RPMI7951 (cell line): ENCODE measurements at regions not wholly inside any gene's neighbourhood (a gene's known extent, or its start where the extent isn't known, plus 50 kb on each side); places are given as distances from the start of the nearest gene placed in this dataset.
"Not testable (repeated sequence)": the region's sequence is repeated elsewhere in the genome, so short reads cannot be mapped to it uniquely, and the experiment has no call there.

Experiments used
- DNase-seq: peaks from one replicate; pipeline ENCODE4 v3.0.0-alpha.2; 2012; ENCODE audit warnings: low read depth

DNA sequence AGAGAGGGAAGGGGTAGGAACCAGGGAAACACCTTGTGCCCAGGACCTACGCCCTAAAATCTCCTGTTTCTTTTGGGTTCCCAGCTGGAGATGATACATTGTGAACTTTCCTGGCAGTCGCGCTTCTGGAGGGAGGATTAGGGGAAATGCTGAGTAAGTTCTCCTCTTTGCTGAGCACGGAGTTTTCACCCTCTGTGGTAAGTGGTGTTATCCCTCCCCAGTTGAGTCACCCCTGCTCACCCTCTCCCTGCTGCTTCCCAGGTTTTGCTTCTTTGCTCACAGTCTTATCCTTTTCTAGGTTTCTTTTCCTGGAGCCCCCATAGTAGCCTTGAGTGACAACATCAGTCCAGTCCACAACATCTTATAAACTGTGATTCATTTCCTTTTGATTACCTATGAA, 789.1 kb downstream of the TMEM121 start:
- DNase-seq: no peak

DNA sequence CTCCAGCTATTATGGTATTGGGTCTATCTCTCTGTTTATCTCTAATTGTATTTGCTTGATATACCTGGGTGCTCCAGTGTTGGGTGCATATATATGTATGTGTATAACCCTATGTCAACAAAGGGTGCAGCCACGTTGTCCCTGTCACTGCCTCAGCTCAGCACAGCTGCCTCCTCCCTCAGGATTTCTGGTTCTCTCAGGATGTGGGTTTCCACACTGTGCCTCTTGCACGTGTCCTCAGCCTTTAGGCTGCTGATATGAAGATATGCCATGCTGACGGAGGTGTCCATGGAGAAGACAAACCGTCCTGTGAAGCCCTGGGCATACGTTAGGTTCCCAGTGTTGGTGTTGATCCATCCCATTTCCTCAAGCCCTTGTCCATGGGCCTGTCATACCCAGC, 791.2 kb downstream of the TMEM121 start:
- DNase-seq: no peak

DNA sequence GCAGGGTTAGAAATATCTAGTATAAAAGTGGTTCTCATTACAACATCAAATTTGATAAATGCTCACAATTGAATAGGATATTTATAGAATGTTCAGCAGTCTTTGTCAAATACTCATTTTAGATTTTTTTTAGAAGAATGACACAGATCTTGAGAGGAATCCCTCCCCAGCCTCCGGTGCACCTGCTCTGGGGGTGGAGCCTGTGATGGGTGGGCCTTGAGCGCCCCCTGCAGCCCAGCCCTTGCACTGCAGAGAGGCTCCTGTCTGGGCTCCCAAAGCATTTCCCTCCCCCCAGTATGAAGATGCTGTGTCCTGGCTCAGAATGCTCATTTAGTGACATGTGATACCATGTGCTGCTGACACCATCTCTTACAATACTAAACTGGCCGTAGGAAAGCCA, 792.3 kb downstream of the TMEM121 start:
- DNase-seq: no peak

DNA sequence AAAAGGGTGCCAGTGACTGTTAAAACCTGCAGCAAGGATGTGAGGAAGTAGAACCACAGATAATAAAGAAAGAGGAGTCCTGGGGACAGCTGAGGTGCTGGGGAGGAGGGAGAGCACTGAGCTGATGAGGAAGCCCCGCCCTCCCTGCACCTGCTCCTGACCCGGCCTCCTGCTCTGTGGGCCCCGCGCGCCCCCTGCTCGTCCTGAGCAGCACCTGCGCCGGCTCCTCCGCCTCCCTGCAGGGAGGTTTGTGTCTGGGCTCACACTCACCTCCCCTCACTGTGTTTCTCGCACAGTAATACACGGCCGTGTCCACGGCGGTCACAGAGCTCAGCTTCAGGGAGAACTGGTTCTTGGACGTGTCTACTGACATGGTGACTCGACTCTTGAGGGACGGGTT, 797.6 kb downstream of the TMEM121 start:
- DNase-seq: not testable (repeated sequence)

DNA sequence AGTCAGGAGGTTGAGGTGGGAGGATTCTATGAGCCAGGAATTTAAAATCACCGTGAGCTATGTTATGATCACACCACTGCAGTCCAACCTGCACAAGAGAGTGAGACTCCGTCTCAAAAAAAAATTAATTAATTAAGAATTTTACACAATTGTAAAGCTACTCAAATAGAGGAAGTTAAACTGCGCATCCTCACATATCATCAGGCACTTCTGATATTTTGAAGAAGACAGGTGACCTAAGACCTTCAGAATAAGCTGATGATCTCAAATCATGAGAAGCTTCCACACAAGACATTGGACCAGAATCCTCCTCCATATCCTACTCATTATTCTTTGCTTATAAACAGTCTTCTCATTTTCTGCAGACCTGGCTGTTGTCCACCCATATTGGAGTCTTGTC, 800.9 kb downstream of the TMEM121 start:
- no peak for DNase-seq

DNA sequence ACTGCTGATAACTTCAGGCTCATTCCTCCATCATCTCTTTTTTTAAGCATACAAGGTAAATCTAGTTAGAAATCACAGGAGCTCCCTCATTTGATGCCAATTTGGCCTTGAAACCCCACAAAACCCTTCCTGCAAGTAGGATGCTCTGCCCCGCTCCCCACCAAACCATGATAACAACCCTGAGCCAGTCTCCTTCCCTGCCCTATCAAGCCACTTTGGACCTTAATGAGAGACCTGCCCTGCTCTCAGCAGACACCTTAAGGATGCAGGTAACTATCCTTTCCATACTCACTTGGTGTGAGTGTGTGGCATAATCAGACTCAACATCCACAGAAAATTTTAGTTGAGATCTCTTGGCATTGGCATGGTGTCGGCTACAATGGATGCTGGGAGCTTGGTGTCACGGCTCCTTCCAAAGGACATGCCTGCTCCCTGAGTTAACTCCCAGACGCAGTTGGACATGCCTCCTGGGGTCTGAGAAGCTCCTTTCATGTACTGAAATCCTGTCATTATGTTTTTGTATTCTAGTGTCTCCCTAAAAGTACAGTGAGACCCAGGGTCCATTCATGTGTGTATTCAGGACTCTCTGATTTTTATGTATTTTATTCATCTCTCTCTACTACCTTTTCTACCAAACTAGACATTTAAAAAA, 801.4 kb downstream of the TMEM121 start:
- DNase-seq: not testable (repeated sequence)

DNA sequence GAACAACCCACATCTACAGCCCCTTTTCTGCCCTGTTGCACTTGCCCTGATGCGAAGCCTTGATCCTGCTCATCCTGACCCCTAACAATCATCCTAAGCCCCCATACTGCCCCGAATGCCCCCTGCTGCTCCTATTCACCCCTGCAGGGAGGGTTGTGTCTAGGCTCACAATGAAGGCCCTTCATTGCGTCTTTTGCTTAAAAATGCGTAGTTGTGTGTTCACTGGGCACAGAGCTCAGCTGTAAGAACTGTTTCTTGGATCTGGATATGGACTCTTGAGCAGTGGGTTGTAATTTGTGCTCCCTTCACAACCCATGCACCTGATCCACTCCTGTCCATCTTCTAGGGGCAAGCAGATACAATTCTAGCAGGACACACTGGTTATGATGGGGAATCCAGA, 802.9 kb downstream of the TMEM121 start:
- not testable (repeated sequence) for DNase-seq

DNA sequence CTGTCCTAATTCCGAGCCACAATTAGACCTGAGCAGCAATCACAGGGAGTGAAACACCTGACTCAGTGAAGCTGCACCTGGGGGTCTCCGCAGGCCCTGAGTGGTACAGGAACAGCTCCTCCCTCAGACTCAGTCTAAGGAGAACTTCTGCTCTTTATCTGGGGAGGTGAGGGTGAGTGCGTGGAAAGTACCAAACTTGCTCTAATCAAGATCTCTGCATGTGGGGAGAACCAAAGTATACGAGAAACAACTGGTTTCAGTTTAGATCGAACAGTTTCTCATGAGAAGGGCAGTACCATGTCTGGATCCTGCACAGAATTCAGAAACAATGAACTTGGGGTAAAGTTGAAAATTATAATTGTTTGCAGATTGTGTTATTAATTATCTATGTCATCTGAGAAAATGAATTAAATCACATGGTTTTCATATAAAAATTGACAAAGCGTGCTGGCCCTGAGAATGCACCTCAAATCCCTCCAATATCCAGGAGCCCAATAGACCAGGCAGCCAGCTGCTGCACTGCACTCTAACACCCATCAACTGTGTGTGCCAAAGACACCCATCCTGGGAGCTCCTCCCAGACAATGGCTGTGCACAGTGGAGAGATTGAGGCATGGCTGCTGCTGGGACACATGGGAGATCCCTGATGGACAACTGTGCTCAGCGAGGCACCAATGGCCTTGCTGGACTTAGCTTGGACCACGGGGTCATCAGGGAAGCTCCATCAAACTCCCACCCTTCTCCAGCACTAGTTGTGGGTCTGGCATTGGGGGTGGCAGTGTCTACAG, 803.8 kb downstream of the TMEM121 start:
- not testable (repeated sequence) for DNase-seq

DNA sequence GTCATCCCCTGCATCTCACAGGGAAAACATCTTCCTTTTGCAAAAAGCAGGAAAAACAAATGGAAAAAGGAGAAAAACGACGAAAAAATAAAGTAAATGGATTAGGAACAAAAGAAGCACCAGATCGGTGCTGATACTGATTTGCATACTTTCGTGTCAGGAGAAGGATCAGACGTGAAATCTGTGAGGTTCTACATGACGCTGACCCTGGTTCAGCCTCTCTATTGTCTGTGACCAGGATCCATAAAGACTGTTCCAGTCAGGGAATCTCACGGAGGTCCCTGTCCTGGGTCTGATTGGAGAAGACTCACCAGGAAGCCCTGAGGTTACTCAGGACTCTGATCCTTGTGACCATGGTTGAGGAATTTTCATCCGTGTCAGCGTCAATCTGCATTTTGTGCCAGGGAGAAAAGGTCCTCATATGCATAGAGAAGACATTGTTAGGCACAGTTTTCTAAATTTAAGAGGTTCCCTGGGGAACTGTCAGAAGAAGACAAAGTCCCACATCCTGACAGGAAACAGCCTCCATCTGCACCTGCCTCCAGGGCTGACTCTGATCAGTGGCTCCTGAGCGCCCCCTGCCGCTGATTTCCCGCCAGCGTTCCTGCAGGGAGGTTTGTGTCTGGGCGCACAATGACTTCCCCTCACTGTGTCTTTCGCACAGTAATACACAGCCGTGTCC, 808.2 kb downstream of the TMEM121 start:
- DNase-seq: not testable (repeated sequence)

DNA sequence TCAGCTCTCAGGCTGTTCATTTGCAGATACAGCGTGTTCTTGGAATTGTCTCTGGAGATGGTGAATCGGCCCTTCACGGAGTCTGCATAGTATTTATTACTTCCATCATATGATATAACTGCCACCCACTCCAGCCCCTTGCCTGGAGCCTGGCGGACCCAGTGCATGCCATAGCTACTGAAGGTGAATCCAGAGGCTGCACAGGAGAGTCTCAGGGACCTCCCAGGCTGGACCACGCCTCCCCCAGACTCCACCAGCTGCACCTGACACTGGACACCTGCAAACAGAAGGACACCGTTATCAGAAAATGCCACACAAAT, 808.7 kb downstream of the TMEM121 start:
- not testable (repeated sequence) for DNase-seq

DNA sequence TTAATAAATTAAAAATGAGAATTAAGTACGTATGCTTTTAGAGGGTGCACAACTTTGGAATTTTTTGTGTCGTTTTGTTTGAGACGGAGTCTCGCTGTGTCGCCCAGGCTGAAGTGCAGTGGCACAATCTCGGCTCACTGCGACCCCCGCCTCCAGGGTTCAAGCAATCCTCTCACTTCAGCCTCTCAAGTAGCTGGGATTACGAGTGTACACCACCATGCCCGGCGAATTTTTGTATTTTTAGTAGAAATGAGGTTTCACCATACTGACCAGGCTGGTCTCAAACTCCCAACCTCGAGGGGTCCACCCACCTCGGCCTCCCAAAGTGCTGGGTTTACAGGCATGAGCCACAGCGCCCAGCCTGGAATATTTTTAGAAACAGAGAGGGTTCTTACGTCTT, 812.4 kb downstream of the TMEM121 start:
- not testable (repeated sequence) for DNase-seq

DNA sequence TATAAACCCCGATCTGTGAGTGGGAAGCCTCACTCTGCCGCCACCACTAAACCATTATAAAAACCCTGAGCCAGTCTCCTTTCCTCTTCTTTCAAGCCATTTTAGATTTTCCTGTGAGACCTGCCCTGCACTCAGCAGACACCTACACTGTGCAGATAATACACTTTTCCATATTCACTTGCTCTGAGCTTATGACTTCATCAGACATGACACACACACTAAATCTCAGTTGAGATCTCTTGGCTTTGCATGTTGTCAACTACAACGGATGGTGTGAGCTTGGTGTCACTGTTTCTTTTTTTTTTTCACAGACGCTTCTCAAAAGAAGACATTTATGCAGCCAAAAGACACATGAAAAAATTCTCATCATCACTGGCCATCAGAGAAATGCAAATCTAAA, 814.3 kb downstream of the TMEM121 start:
- not testable (repeated sequence) for DNase-seq

DNA sequence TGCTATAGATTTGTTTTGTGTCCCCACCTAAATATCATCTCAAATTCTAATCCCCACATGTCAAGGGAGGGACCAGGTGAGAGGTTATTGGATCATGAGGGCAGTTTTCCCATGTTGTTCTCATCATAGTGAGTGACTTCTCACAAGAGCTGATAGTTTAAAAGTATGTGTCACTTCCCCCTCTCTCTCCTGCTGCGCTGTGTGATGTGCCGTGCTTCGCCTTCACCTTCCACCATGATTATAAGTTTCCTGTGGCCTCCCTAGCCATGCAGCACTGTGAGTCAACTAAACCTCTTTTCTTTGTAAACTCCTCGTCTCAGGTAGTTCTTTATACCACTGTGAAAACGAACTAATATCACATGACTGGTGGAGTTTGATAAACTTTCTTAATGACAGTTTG, 814.8 kb downstream of the TMEM121 start:
- DNase-seq: not testable (repeated sequence)

DNA sequence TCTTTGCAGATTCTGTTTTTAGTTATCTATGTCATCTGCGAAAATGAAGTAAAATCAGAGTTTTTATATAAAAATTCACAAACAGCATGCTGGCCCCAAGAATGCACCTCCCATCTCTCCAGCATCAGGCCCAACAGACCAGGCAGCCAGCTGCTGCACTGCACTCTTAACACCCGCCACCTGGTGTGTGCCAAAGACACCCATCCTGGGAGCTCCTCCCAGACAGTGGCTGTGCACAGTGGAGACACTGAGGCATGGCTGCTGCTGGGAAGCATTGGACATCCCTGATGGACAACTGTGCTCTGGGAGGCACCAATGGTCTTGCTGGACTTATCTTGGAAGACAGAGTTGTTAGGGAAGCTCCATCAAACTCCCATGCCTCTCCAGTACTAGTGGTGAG, 817.2 kb downstream of the TMEM121 start:
- no peak for DNase-seq

DNA sequence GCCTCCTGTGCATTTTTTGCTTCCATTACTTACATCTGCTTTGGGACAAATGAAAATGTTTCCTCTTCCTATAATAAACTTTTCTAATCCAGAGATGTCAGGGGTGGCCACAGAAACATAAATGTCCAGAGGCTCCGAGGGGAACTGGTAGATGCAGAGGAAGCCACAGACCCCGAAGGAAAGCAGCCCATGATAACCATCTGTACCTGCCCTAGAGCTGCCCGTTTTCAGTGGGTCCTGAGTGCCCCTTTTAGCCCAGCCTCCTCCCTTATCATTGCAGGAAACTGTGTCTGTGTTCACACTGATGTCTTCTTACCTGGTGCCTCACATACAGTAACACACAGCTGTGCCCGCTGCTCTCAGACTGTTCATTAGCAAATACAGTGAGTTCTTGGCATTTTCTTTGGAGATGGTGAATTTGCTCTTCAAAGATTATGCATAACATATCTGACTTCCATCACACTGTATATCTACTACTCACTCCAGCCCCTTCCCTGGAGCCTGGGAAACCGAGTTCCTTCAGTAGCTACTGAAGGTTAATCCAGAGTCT, 817.8 kb downstream of the TMEM121 start:
- DNase-seq: not testable (repeated sequence)

DNA sequence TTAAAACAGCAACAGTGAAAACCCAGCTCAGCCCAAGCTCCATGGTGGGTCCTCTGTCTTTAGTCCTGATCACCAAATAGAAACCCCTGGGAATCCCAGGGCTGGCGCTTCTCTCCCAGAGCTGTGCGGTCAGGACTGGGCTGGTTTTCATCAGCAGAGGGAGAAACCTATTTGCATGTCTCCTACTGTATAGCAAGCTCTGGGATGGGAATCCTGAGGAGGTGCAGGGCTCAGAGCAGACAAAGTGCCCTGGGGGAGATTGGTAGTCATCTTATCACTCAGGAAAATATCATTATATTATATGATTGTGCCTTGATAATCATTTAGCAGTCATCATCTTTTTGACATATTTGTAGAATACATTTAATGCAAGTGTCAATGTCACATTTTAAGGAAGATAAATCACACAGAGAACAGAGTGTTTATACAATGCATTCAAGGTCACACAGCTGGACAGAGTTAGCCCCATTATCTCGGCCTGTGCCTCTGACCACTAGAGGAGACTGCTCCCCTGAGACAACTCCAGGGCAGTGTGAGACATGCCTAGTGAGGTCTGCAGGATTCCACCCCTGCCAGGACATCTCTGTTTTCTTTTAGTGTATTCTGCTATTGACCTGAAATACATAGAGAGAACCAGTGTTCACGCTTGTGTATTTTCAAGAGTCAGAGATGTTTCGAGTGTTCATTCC, 818.6 kb downstream of the TMEM121 start:
- DNase-seq: not testable (repeated sequence)

DNA sequence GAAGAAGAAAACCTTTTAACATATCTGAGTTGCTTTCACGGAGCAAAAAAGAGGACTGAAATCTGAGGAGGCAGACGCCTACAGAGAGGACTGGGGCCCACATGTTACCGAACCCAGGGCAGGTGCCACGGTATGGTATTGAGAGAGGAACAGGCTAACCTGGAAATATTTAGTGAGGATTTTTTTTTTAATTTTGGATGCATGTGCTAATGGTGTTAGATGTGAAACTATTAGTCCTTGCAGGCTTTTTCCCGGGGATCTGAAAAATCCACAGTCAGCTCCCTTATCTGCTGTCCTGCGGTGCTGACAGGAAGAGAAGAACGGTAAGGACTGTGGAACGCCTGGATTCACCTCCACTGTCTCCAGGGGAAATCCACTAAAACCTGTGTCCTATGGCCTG, 819.7 kb downstream of the TMEM121 start:
- no peak for DNase-seq

DNA sequence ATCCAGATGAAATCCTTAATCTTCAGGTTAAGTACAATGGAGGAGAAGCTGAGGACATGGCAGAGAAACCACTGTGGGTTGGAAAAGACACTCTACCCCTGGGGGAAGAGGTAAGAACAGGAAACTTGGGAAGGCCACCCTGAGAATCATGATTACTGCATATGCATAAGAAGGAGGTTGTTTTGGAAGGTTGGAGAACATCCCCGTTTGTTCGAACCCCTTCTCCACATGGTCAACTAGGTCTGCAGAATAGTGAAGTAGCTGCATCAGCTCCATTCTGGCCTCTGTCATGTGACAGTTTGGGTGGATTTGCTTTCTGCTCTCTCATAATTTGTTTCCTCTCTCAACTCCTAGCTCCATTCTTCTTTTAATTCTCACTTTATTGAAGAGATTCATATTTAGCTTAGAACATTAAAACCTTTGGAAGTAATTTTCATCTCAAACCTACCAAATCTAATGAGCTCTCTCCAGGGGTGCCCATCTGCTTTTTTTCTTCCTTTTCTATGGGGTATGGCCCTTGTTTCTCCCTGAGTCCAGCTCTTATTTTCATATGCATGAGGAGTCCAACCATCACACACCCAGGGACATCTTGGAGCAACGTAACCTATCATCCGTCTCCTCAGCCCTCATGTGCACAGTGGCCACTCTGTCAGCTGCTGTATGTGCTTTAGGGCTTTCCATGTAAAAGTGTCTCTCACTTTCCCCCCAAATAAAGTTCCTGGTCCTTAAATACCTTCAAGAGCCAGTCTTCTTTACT, 820.3 kb downstream of the TMEM121 start:
- no peak for DNase-seq

DNA sequence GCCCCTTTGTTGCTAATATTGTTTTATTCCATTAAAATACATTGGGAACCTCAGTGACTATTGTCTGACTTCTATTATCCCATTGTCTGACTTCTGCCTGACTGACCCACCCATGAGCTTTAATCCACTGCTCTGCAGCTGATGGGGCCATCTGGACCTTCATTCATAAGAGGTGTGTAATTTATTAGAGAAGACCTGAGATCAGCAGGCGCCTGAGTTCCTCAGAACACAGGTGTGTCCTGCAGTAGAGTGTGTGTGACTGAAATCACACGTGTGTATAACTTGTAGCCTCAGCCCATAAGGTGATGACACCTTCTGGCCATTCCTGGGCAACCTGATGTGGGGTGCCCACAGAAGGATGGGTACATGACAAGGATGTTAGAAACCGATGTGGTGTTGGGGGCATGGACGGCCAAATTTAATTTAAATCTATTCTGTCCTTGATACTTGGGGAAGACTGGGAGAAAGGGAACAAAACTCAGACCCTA, 821.0 kb downstream of the TMEM121 start:
- DNase-seq: no peak

DNA sequence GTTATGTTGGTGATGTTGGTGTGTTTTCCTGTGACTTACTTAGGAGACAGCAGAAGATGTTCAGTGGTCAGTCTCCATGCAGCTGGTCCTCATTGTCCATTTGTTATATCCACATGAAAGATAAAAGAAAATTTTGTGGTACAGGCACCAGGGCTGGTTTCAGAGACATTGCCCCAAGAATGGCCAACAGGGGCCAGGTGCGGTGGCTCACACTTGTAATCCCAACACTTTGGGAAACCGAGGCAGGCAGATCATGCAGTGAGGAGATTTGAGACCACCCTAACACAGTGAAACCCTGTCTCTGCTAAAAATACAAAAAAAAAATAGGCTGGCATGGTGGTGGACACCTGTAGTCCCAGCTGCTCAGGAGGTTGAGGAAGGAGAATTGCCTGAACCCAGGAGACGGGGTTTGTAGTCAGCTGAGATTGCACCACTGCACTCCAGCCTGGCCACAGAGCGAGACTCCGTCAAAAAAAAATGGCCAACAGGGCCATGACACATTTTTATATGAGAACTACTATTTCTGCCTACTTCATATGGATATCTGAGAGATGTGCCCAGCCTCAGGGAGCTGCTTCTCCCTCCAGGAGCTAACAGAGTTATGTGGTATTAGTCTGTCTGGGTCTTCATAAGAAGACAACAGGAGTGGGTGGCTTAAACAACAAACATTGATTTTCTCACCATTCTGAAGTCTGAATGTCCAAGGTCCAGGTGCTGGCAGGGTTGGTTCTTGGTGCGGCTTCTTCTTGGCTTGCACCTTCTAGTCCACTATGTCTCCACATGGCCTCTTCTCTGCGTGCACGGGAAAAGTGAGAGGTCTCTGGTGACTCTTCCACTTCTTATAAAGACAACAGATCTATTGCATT, 821.7 kb downstream of the TMEM121 start:
- DNase-seq: no peak
